CD4-positive, alpha-beta T cell (primary cell): ENCODE measurements at regions not wholly inside any gene's neighbourhood (a gene's known extent, or its start where the extent isn't known, plus 50 kb on each side); places are given as distances from the start of the nearest gene placed in this dataset.

Experiments
- ATAC-seq: fragments of 200-7000 bp; cut with Tn5 transposase; one replicate; pipeline ENCODE4 v1.10.0; 2022; ENCODE audit warnings: mild to moderate bottlenecking; ENCODE audit not compliant: poor library complexity
- CTCF ChIA-PET: fragments of 350-600 bp; sonication (Branson Sonifier 250); formaldehyde crosslinking; loops from one replicate; lab custom pipeline; 2021; ENCODE audit warnings: antibody characterized with exemption, inconsistent platforms; lab: Charles Lee
- POLR2A ChIA-PET: fragments of 350-600 bp; sonication (Branson Sonifier 250); formaldehyde crosslinking; loops from one replicate; lab custom pipeline; 2021; ENCODE audit warnings: antibody characterized with exemption, inconsistent platforms; lab: Charles Lee
- DNase-seq, 14 experiments: peaks; one replicate each; pipeline ENCODE4 v3.0.0-alpha.2; 2013 to 2020; ENCODE audit warnings: mixed read lengths in 2 of 14
- H3K27ac ChIP-seq, 2 donors: one replicate each; pipeline versions ENCODE4 v1.5.1 to v1.7.0; 2013; ENCODE audit warnings: low read length in 2 of 2, low read depth in 1 of 2, mild to moderate bottlenecking in 1 of 2
- H3K27me3 ChIP-seq, 2 experiments: 1 replicate in 1 of 2; 2 replicates in 1 of 2; pipeline versions ENCODE4 v1.6.1 to v1.7.0; 2013; ENCODE audit warnings: low read length in 2 of 2, control low read depth in 1 of 2, mild to moderate bottlenecking in 1 of 2, moderate library complexity in 1 of 2; ENCODE audit not compliant: insufficient read depth in 2 of 2, control insufficient read depth in 1 of 2
- H3K36me3 ChIP-seq: one replicate; pipeline ENCODE4 v1.6.1; 2013; ENCODE audit warnings: low read length, control low read depth; ENCODE audit not compliant: insufficient read depth
- H3K4me1 ChIP-seq: one replicate; pipeline ENCODE4 v1.6.1; 2013; ENCODE audit warnings: low read length, control low read depth; ENCODE audit not compliant: insufficient read depth
- H3K4me3 ChIP-seq: one replicate; pipeline ENCODE4 v1.5.1; 2013; ENCODE audit warnings: mild to moderate bottlenecking, low read length, moderate library complexity
- H3K9me3 ChIP-seq, 2 experiments: 1 replicate in 1 of 2; 2 replicates in 1 of 2; pipeline versions ENCODE4 v1.6.1 to v1.7.0; 2013; ENCODE audit warnings: low read length in 2 of 2, mild to moderate bottlenecking in 2 of 2, control low read depth in 1 of 2, moderate library complexity in 1 of 2; ENCODE audit not compliant: control insufficient read depth in 1 of 2, insufficient read depth in 1 of 2
- H3K27ac Mint-ChIP-seq: one replicate; pipeline ENCODE4 v1.8.0; 2020; ENCODE audit warnings: mixed read lengths
- H3K27me3 Mint-ChIP-seq: one replicate; pipeline ENCODE4 v1.8.0; 2021; ENCODE audit warnings: mixed read lengths
- H3K36me3 Mint-ChIP-seq: one replicate; pipeline ENCODE4 v1.8.0; 2021; ENCODE audit warnings: low read depth, mixed read lengths
- H3K4me1 Mint-ChIP-seq: one replicate; pipeline ENCODE4 v1.8.0; 2021; ENCODE audit warnings: low read depth, mixed read lengths
- H3K4me3 Mint-ChIP-seq: one replicate; pipeline ENCODE4 v1.8.0; 2020; ENCODE audit warnings: mild to moderate bottlenecking, mixed read lengths
- H3K9me3 Mint-ChIP-seq: one replicate; pipeline ENCODE4 v1.8.0; 2020; ENCODE audit warnings: mixed read lengths
- CTCF ChIP-seq: fragments of 200-600 bp; IDR thresholded peaks from one replicate; pipeline ENCODE4 v1.8.0; 2022; ENCODE audit warnings: antibody characterized with exemption, mild to moderate bottlenecking
- intact Hi-C, 2 experiments: fragments of 100-400 bp; cut with DNase I in 1 of 2; cut with micrococcal nuclease in 1 of 2; formaldehyde crosslinking; loops; one replicate each; pipeline versions ENCODE4 v1.15.1 to v1.9.0; 2023 to 2025; cut with DNase I, micrococcal nuclease

GRCh38 chr3:110015231-110015963 is 678.1 kb upstream of the DPPA4 start:
- Histone ChIP-seq H3K36me3 (no peaks in the 10 kb centered on the region), H3K27me3 (no peaks in the 10 kb centered on the region), H3K9me3 (no peaks in the 10 kb centered on the region), H3K4me1 (no peaks in the 10 kb centered on the region), H3K4me3 (no peak overlapping the region), H3K27ac (no peak overlapping the region)
- no peak overlapping the region for H3K27ac Mint-ChIP-seq
- H3K27me3 Mint-ChIP-seq = no peaks in the 10 kb centered on the region
- no peaks in the 10 kb centered on the region for H3K4me1 Mint-ChIP-seq
- ChIA-PET POLR2A (no interaction called here), CTCF (no interaction called here)
- H3K9me3 Mint-ChIP-seq = no peaks in the 10 kb centered on the region
- no peak for TF ChIP-seq CTCF
- intact Hi-C loops = no loop called here
- no peak for DNase-seq
- ATAC-seq = no peak
- H3K4me3 Mint-ChIP-seq = no peak overlapping the region
- H3K36me3 Mint-ChIP-seq = no peaks in the 10 kb centered on the region

- Mint-ChIP-seq H3K36me3 (no peaks in the 10 kb centered on the region), H3K4me3 (no peak overlapping the region), H3K9me3 (no peaks in the 10 kb centered on the region), H3K4me1 (no peaks in the 10 kb centered on the region), H3K27ac (no peak overlapping the region), H3K27me3 (no peaks in the 10 kb centered on the region)
- intact Hi-C loops = no loop called here
- H3K27ac ChIP-seq = no peak overlapping the region
- ATAC-seq (no peak), DNase-seq (no peak)
- no peak overlapping the region for H3K4me3 ChIP-seq
- no peaks in the 10 kb centered on the region for H3K36me3 ChIP-seq
- H3K4me1 ChIP-seq = no peaks in the 10 kb centered on the region
- no peaks in the 10 kb centered on the region for H3K27me3 ChIP-seq
- CTCF ChIA-PET = no interaction called here
- POLR2A ChIA-PET = no interaction called here
- no peak for TF ChIP-seq CTCF
- no peaks in the 10 kb centered on the region for H3K9me3 ChIP-seq
These were observed 679.0 kb upstream of the DPPA4 start for GRCh38 chr3:110016235-110016815.

- ChIA-PET CTCF (interaction anchor here (1.1 kb wide), 1 partner anchor 18 kb away, joined by 5 read pairs; no protein-coding TSS in a partner anchor), POLR2A (no interaction called here)
- intact Hi-C loops = no loop called here
- H3K27ac Mint-ChIP-seq = no peak overlapping the region
- no peaks in the 10 kb centered on the region for H3K36me3 Mint-ChIP-seq
- Histone ChIP-seq H3K27me3 (no peaks in the 10 kb centered on the region), H3K4me1 (no peaks in the 10 kb centered on the region), H3K36me3 (no peaks in the 10 kb centered on the region), H3K27ac (no peak overlapping the region), H3K9me3 (peaks cover 0 to 3% of the 10 kb centered on the region in 2 experiments), H3K4me3 (no peak overlapping the region)
- DNase-seq = no peak
- H3K27me3 Mint-ChIP-seq = no peaks in the 10 kb centered on the region
- H3K9me3 Mint-ChIP-seq = peaks cover 4% of the 10 kb centered on the region
- H3K4me3 Mint-ChIP-seq = no peak overlapping the region
- TF ChIP-seq CTCF = no peak
- no peak for ATAC-seq
- H3K4me1 Mint-ChIP-seq = no peaks in the 10 kb centered on the region
These were observed 680.0 kb upstream of the DPPA4 start for GRCh38 chr3:110017304-110017703.
